ENCODE measurements at regions not wholly inside any gene's neighbourhood (a gene's known extent, or its start where the extent isn't known, plus 50 kb on each side); places are given as distances from the start of the nearest gene placed in this dataset.
A peak's percentile ranks its signal among the peaks of the same experiment; 100 is the strongest.
"Not testable (repeated sequence)": the region's sequence is repeated elsewhere in the genome, so short reads cannot be mapped to it uniquely, and the experiment has no call there.

- peak in 1 of 3 experiments; percentile 7 for DNase-seq (ENCODE audit: low read depth in 3 of 3)
These were observed 258.5 kb downstream of the PDCD6IP start for GRCh38 chr3:34056951-34057390.

DNA sequence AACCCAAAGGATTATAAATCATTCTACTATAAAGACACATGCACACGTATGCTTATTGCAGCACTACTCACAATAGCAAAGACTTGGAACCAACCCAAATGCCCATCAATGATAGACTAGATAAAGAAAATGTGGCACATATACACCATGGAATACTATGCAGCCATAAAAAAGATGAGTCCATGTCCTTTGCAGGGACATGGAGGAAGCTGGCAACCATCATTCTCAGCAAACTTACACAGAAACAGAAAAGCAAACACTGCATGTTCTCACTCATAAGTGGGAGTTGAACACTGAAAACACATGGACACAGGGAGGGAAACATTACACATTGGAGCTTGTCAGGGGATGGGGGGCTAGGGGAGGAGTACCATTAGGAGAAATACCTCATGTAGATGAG lies 262.6 kb downstream of the PDCD6IP start:
- not testable (repeated sequence) for DNase-seq (ENCODE audit: low read depth in 3 of 3)

DNA sequence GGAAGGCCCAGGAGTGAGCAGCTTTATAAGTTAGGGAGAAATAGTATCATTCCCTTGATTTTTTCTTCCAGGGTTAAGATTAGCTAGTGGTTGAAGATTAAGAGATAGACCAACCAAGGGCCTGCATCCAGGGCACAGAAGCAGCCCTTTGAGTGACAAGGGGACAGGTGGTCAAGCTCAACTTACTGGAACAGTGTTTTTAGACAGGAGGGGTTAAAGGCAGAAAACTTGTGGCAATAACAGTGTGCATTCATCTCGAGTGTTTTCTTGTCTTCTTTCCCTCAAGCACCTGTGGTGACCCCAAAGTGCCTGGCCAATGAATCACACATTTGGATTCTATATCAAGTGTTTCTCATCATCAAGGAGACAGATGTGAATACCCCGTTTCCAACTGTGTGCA lies 267.5 kb downstream of the PDCD6IP start:
- DNase-seq (ENCODE audit: low read depth in 3 of 3), result no peak

DNA sequence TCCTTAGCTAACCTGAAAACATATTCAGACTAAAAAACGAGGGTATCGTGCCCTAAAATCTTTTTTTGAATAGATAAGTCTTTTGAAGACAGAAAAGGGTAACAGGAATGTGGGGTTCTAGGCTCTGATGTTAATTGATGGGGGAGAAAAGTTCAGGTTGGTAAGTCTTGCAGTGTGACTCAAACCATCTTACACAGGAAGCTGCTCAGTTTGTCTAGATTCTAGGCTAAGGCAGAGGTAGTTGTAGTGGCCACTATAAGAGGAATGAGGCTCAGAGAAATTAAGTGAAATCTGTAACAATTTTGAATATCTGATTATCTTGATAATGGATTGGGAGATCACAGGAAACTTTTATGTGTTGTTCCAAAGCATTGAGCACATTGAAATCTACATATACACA lies 267.9 kb downstream of the PDCD6IP start:
- no peak for DNase-seq (ENCODE audit: low read depth in 3 of 3)

DNA sequence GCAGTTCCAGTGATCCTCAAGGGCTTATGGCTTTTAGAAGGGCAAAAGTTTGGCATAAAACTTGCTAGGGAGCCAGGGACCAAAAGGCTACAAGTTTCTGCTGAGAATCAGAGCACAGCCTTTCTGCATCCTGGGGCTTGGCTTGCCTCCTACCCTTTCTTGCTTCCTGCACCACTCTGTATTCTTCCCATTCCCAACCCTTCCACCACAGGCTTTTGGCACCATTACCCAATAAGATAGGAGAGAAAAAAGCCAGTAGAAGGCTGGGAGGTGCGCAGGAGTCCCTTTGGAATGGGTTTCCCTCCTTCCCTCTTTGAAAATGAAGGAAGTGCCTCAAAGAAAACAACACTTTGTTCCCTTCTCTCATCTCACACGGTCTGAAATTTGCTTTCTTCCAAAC lies 268.6 kb downstream of the PDCD6IP start:
- no peak for DNase-seq (ENCODE audit: low read depth in 3 of 3)

DNA sequence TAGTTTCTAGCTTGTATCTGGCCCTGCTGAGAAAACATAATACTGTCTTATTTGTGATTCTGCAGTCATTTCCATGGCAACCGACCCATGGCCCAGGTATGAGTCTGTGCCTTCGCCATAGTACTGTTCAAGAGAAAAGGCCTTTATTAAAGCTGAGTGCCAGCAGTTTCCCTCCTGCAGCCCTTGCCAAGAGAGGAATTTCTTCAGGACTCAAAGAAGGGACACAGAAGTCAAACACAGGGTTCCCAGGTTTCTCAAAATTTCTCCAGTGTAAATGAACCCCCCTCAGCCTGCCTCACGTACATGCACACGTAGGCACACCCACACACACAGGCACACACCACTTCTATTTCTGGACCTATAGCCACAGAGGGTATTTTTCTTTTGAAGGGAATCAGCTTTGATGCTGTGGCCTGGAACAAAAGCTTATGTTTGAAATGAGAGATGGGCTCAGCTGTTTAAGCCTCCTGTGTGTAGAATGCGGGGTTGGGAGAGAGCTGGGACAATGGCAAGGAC lies 269.2 kb downstream of the PDCD6IP start:
- DNase-seq (ENCODE audit: low read depth in 3 of 3), result no peak

GRCh38 chr3:34068505-34068904 lies 270.1 kb downstream of the PDCD6IP start:
- DNase-seq (ENCODE audit: low read depth in 3 of 3), result no peak

DNA sequence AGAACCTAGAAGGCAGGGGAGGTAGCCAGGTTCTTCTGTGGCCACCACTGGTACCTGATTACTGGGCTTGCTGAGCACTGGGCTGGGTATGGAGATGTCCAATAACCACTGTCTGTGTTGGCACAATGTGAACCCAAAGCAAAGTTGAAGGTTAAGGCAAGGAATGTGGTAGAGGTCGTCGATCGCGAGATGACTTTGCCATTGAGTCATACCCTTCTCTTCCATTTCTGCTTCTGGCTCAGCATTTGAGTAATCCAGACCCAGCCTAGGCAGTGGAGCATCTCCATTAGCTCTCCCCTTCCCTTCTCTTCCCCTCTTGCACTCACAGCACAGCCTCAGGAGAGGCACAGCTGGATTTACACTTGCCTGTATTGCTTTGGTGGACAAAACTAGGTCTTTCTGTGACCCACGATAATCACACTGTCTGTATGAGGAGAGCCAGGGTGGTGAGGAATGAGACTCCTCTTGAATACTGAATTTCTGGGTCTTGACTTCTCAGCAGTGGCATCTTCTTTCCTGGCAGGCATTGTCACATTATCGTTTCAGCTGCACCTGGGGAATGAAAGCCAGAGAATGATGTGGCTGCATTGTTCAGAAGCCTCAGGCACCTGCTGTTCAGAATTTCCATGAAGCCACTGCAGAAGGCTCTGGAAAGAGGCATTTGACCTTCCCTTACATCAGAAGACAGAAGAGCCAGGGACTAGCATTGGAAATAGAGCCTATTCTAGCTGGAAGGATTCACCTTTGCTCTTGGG lies 272.6 kb downstream of the PDCD6IP start:
- no peak for DNase-seq (ENCODE audit: low read depth in 3 of 3)

GRCh38 chr3:34072297-34072696 lies 273.9 kb downstream of the PDCD6IP start:
- no peak for DNase-seq (ENCODE audit: low read depth in 3 of 3)

DNA sequence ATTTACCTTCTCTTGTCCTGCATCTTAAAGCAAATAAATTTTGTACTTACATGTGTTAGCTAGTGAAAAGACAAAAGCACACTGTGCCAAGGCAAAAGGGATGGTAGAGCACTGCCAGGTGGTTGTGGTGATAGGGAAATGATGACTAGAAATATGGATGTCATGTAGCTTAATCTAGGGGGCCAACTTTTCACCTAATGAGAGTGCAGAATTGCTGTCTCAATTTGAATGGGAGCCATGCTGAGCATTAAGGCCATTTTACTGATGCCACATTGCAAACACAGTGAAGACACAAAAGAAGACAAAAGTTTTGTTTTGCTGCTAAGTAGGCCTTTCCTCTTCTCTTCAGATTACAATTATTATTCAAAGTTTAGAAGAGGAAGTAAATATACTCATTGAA lies 274.7 kb downstream of the PDCD6IP start:
- no peak for DNase-seq (ENCODE audit: low read depth in 3 of 3)

GRCh38 chr3:34073961-34074360 lies 275.5 kb downstream of the PDCD6IP start:
- no peak for DNase-seq (ENCODE audit: low read depth in 3 of 3)

GRCh38 chr3:34075975-34076374 lies 277.5 kb downstream of the PDCD6IP start:
- no peak for DNase-seq (ENCODE audit: low read depth in 3 of 3)

DNA sequence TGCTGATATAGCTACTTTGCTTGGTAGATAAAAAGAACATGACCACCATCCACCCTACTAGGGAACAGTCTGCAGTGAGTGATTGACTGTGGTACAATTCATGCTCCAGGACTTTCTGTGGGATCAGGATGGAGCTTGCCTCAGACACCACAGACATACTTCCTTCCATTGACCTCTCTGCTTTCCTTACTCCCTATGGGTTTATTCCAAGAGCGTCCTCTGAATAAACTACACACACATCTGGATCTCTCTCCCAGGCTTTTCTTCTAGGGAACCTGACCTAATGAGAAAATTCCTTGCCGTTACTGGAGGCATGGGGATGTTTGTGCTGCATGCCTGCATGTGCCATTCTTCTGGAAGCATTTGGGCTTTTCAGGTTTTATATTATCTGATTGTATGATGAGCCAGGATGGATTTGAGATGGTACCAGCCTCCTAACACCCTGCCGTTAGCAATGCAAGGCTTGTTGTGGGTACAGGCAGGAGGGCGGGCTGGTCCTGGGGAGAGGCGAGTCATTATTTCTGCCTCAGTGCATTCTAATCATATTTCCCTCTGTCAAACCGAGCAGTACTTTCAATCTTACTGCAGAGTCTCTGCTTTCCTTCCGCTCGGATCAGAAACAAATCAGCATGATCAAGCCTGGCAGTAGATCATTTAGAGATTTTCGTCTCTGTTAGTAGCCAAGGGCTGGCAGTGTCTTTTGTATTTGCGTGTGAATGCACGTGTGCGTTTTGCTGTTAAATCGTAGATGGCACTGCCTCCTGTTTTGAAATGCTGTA lies 279.2 kb downstream of the PDCD6IP start:
- no peak for DNase-seq (ENCODE audit: low read depth in 3 of 3)

DNA sequence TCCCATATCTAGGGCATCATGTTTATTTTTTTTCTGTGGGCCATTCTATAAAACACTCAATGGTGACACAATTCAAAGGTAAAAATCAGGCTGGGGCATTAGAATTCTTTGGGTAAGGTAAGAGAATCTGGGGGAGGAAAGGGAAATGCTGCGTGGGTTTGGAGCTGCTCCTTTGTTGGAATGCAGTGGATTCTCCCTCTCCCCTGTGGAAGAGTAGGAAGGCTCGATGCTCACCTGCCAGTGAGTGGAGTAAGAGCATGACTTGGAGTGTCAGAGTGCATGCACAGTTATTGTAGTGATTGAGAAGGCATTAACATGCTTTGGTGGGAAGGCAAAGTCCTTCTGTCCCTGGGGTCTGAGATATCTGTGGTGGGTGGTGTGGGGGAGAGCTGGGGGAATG lies 280.0 kb downstream of the PDCD6IP start:
- no peak for DNase-seq (ENCODE audit: low read depth in 3 of 3)

GRCh38 chr3:34079849-34080248 lies 281.4 kb downstream of the PDCD6IP start:
- not testable (repeated sequence) for DNase-seq (ENCODE audit: low read depth in 3 of 3)

GRCh38 chr3:34090379-34090778 lies 291.9 kb downstream of the PDCD6IP start:
- DNase-seq (ENCODE audit: low read depth in 3 of 3), result not testable (repeated sequence)

DNA sequence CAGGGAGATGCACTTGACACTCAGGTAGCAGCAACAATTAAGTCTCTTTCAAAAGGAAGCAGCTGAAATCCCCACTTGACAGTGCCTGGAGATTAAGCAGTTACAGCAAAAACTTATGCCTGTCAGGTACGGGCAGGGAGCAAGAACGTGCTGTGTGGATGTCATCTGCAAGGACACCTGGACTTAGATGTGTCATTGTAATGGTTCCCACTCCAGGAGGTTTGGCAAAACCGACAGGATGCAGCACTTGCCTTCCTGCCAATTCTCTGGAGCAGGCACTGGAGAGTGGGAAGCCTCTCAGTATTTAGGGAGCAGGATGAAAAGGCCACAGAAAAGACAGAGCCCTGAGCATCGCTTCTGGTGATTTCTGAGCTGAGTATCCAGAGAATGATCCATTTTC lies 292.4 kb downstream of the PDCD6IP start:
- no peak for DNase-seq (ENCODE audit: low read depth in 3 of 3)

GRCh38 chr3:34094280-34094679 lies 295.9 kb downstream of the PDCD6IP start:
- DNase-seq (ENCODE audit: low read depth in 3 of 3), result not testable (repeated sequence)

GRCh38 chr3:34102288-34102687 lies 303.9 kb downstream of the PDCD6IP start:
- DNase-seq (ENCODE audit: low read depth in 3 of 3), result no peak

DNA sequence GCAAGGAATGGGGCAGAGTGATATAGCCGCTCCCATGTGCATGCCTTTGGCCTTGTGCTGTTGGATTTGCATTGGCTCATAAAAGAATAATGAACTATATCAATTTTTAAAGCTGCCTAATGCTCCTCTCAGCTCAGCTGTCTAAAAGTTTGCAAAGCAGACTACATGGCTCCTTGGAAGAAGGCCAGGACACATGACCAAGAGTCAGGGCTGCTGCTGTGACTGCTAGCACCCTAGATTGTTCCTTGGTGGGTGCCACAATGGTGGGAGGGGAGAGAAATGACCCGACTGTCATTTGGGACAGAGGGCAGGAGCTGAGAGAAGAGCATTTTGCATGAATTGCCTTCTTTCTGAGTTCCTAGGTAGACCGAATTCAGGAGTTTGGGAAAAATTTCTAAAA lies 307.9 kb downstream of the PDCD6IP start:
- no peak for DNase-seq (ENCODE audit: low read depth in 3 of 3)

DNA sequence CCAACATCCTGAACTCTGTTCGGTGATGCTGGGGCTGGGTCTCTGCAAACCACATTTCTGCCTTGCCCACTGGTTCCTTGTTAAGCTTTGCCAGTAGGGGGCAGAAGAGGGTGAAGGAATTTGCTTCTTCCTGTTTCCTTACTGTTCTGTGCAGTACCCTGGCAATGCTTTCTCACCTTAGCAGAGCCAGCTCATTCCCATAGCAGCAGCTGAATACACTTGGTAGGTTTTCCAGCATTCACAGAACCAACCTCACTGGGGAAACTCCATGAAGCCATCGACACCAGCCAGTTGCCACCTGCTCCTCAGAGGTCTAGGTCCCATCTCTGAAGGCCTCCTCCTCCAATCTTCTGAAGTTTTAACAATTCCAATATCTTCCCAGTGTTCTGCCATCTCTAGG lies 308.4 kb downstream of the PDCD6IP start:
- no peak for DNase-seq (ENCODE audit: low read depth in 3 of 3)

- DNase-seq (ENCODE audit: low read depth in 3 of 3), result no peak
These were observed 309.2 kb downstream of the PDCD6IP start for GRCh38 chr3:34107669-34108068.

DNA sequence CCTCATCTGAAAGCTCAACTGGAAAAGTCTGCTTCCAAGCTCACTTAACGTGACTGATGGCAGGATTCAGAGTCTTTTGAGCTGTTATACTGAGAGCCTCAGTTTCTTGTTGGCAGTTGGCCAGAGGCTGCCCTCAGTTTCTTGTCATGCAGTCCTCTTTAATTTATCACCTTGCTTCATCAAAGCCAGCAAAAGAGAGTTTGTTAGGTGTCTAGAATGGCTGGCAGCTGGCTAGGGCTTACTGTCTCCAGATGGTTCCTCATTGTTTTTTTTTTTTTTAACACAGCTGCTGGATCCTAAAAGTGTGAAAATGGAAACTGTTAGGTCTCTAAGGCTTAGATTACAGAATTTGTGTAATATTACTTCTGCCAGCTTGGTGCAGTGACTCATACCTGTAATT lies 310.6 kb downstream of the PDCD6IP start:
- no peak for DNase-seq (ENCODE audit: low read depth in 3 of 3)
